Stomach (tissue), 8 donors: ENCODE measurements at regions not wholly inside any gene's neighbourhood (a gene's known extent, or its start where the extent isn't known, plus 50 kb on each side); places are given as distances from the start of the nearest gene placed in this dataset.

Source experiments
- DNase-seq, 2 donors: peaks; one replicate each; pipeline versions ENCODE4 v3.0.0 to v3.0.0-alpha.2; 2013 to 2019
- H3K27ac ChIP-seq, 5 donors: fragments of 200-600 bp in 4 of 5; sonication (generic) in 4 of 5; one replicate each; pipeline ENCODE4 v1.5.1; 2013 to 2019; ENCODE audit warnings: mild to moderate bottlenecking in 1 of 5, moderate library complexity in 1 of 5
- H3K27me3 ChIP-seq, 3 donors: fragments of 200-600 bp; sonication (generic); one replicate each; pipeline ENCODE4 v1.5.1; 2017 to 2019; ENCODE audit warnings: mixed run types in 1 of 3
- H3K36me3 ChIP-seq, 4 donors: fragments of 200-600 bp; sonication (generic); 1 replicate in 3 of 4; 2 replicates in 1 of 4; pipeline ENCODE4 v1.5.1; 2016 to 2019
- H3K4me1 ChIP-seq, 4 donors: fragments of 200-600 bp; sonication (generic); one replicate each; pipeline ENCODE4 v1.5.1; 2016 to 2019
- H3K4me3 ChIP-seq, 4 donors: fragments of 200-600 bp; sonication (generic) in 3 of 4; one replicate each; pipeline ENCODE4 v1.5.1; 2016 to 2019; ENCODE audit warnings: mild to moderate bottlenecking in 1 of 4
- H3K9me3 ChIP-seq, 4 donors: fragments of 200-600 bp; sonication (generic); one replicate each; pipeline ENCODE4 v1.5.1; 2016 to 2019
- CTCF ChIP-seq, 7 experiments: fragments of 450-650 bp in 4 of 7; fragments of 200-600 bp in 3 of 7; sonication (generic) in 3 of 7; IDR thresholded peaks; one replicate each; pipeline ENCODE4 v1.5.1; 2016 to 2019; ENCODE audit warnings: antibody characterized with exemption in 7 of 7, control low read depth in 2 of 7, mild to moderate bottlenecking in 1 of 7
- EP300 ChIP-seq: sonication (generic); formaldehyde crosslinking; IDR thresholded peaks from one replicate; pipeline ENCODE4 v1.6.1; 2017; ENCODE audit warnings: antibody characterized with exemption
- POLR2A ChIP-seq, 4 donors: fragments of 450-650 bp; IDR thresholded peaks; one replicate each; pipeline ENCODE4 v1.6.1; 2016; ENCODE audit warnings: antibody characterized with exemption in 4 of 4, control low read depth in 2 of 4, mild to moderate bottlenecking in 1 of 4, moderate library complexity in 1 of 4
- POLR2AphosphoS5 ChIP-seq, 3 donors: sonication (generic); formaldehyde crosslinking; IDR thresholded peaks; one replicate each; pipeline ENCODE4 v1.6.1; 2016; ENCODE audit warnings: antibody characterized with exemption in 3 of 3
- WGBS, 5 donors: extraction: QIAGEN DNeasy Blood & Tissue Kit in 3 of 5; methylation state at CpG; one replicate each; pipeline versions ENCODE4 v1.1.5 to v1.1.7; 2013 to 2018; 5-methylcytosine and 5-hydroxymethylcytosine counted together
- intact Hi-C: fragments of 100-400 bp; cut with DNase I; formaldehyde crosslinking; loops from one replicate; pipeline ENCODE4 v1.15.1; 2023; ENCODE audit warnings: low total_unique reads
- donor health status: healthy with polysubstance abuse.
- donor health status: Bipolar disorder and iron deficiency.
- donor health status: healthy.

GRCh38 chr2:11101430-11101829, 53.8 kb upstream of the SLC66A3 start:
- WGBS, 5 donors = 74 to 84% (median 77%) methylated on average over 4 of the region's 4 CpGs
- Histone ChIP-seq H3K4me1 (no peaks in the 10 kb centered on the region), H3K36me3 (no peaks in the 10 kb centered on the region), H3K27me3 (peaks cover 0 to 8% (median 0%) of the 10 kb centered on the region in 3 donors), H3K27ac (no peak overlapping the region), H3K4me3 (no peak overlapping the region), H3K9me3 (no peaks in the 10 kb centered on the region)
- intact Hi-C loops = no loop called here
- DNase-seq = no peak
- no peak for TF ChIP-seq POLR2A (IDR thresholded peaks at IDR 0.05)
- TF ChIP-seq CTCF (IDR thresholded peaks at IDR 0.05) = no peak
- TF ChIP-seq EP300 = no peak
- TF ChIP-seq POLR2AphosphoS5 (IDR thresholded peaks at IDR 0.05) = no peak

- Histone ChIP-seq H3K4me3 (no peak overlapping the region), H3K27me3 (peaks cover 0 to 8% (median 0%) of the 10 kb centered on the region in 3 donors), H3K4me1 (no peaks in the 10 kb centered on the region), H3K36me3 (no peaks in the 10 kb centered on the region), H3K9me3 (no peaks in the 10 kb centered on the region), H3K27ac (no peak overlapping the region)
- intact Hi-C loops = no loop called here
- TF ChIP-seq EP300 (no peak), CTCF (IDR thresholded peaks at IDR 0.05) (no peak), POLR2AphosphoS5 (IDR thresholded peaks at IDR 0.05) (no peak), POLR2A (IDR thresholded peaks at IDR 0.05) (no peak)
- 78 to 93% (median 87%) methylated on average over 11 of the region's 11 CpGs for WGBS, 5 donors
- no peak for DNase-seq
These were observed 52.8 kb upstream of the SLC66A3 start for GRCh38 chr2:11102466-11102865.

GRCh38 chr2:11102956-11103860, 52.1 kb upstream of the SLC66A3 start:
- DNase-seq = no peak
- intact Hi-C loops = no loop called here
- Histone ChIP-seq H3K9me3 (no peaks in the 10 kb centered on the region), H3K27me3 (peaks cover 0 to 8% (median 0%) of the 10 kb centered on the region in 3 donors), H3K27ac (no peak overlapping the region), H3K36me3 (no peaks in the 10 kb centered on the region), H3K4me3 (no peak overlapping the region), H3K4me1 (no peaks in the 10 kb centered on the region)
- 75 to 80% (median 79%) methylated on average over 14 to 25 of the region's 25 CpGs for WGBS, 5 donors
- no peak for TF ChIP-seq POLR2AphosphoS5 (IDR thresholded peaks at IDR 0.05)
- no peak for TF ChIP-seq POLR2A (IDR thresholded peaks at IDR 0.05)
- TF ChIP-seq CTCF (IDR thresholded peaks at IDR 0.05) = no peak
- no peak for TF ChIP-seq EP300

GRCh38 chr2:11103984-11104793, 51.1 kb upstream of the SLC66A3 start:
- WGBS, 5 donors = 79 to 85% (median 82%) methylated on average over 17 to 18 of the region's 18 CpGs
- Histone ChIP-seq H3K4me3 (no peak overlapping the region), H3K27me3 (peaks cover 0 to 8% (median 0%) of the 10 kb centered on the region in 3 donors), H3K9me3 (no peaks in the 10 kb centered on the region), H3K27ac (no peak overlapping the region), H3K36me3 (no peaks in the 10 kb centered on the region), H3K4me1 (no peaks in the 10 kb centered on the region)
- no peak for TF ChIP-seq EP300
- TF ChIP-seq POLR2AphosphoS5 (IDR thresholded peaks at IDR 0.05) = no peak
- TF ChIP-seq POLR2A (IDR thresholded peaks at IDR 0.05) = no peak
- TF ChIP-seq CTCF (IDR thresholded peaks at IDR 0.05) = no peak
- no peak for DNase-seq
- intact Hi-C loops = no loop called here
